NB4 (cell line): ENCODE measurements at regions not wholly inside any gene's neighbourhood (a gene's known extent, or its start where the extent isn't known, plus 50 kb on each side); places are given as distances from the start of the nearest gene placed in this dataset.

Experiments used
- MYC ChIP-seq: IDR thresholded peaks from 2 replicates; pipeline ENCODE4 v1.6.1; 2011; ENCODE audit warnings: low read depth, low read length
- POLR2A ChIP-seq: IDR thresholded peaks from 2 replicates; pipeline ENCODE4 v1.6.1; 2011; ENCODE audit warnings: mild to moderate bottlenecking; ENCODE audit not compliant: insufficient read length; ENCODE audit errors: extremely low read depth
- TF ChIP-seq, protein P1 (sequence below): IDR thresholded peaks from 2 replicates; pipeline ENCODE4 v1.6.1; 2011; ENCODE audit warnings: low read depth, low read length
- TF ChIP-seq, protein P2 (sequence below): IDR thresholded peaks from one replicate; pipeline ENCODE4 v1.5.1; 2012; ENCODE audit warnings: low read depth, low read length

DNA sequence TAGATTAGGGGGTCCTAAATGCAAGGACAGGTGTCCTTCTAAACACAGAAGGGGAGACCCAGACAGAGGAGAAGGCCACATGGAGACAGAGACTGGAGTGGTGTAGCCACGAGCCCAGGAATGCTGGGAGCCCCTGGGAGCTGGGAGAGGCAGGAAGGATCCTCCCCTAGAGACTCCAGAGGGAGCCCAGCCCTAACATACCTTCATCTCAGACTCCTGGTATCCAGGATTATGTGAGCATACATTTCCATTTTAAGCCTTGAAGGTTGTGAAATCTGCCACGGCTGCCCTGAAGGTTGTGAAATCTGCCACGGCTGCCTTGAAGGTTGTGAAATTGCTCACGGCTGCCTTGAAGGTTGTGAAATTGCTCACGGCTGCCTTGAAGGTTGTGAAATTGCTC is 148.4 kb downstream of the ASMT start:
- TF ChIP-seq, protein P1, sequence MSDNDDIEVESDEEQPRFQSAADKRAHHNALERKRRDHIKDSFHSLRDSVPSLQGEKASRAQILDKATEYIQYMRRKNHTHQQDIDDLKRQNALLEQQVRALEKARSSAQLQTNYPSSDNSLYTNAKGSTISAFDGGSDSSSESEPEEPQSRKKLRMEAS: no peak
- TF ChIP-seq, protein P2, sequence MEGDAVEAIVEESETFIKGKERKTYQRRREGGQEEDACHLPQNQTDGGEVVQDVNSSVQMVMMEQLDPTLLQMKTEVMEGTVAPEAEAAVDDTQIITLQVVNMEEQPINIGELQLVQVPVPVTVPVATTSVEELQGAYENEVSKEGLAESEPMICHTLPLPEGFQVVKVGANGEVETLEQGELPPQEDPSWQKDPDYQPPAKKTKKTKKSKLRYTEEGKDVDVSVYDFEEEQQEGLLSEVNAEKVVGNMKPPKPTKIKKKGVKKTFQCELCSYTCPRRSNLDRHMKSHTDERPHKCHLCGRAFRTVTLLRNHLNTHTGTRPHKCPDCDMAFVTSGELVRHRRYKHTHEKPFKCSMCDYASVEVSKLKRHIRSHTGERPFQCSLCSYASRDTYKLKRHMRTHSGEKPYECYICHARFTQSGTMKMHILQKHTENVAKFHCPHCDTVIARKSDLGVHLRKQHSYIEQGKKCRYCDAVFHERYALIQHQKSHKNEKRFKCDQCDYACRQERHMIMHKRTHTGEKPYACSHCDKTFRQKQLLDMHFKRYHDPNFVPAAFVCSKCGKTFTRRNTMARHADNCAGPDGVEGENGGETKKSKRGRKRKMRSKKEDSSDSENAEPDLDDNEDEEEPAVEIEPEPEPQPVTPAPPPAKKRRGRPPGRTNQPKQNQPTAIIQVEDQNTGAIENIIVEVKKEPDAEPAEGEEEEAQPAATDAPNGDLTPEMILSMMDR: no peak
- TF ChIP-seq MYC: no peak
- TF ChIP-seq POLR2A: no peak
